Kidney epithelial cell (primary cell): ENCODE measurements at regions not wholly inside any gene's neighbourhood (a gene's known extent, or its start where the extent isn't known, plus 50 kb on each side); places are given as distances from the start of the nearest gene placed in this dataset.

Experiments
- DNase-seq: peaks from one replicate; pipeline ENCODE4 v3.0.0-alpha.2; 2010; ENCODE audit warnings: low read depth
- H3K27me3 ChIP-seq: 2 replicates; pipeline ENCODE4 v1.6.0; 2011; ENCODE audit warnings: low read length; ENCODE audit not compliant: control insufficient read depth, insufficient read depth
- H3K36me3 ChIP-seq: 2 replicates; pipeline ENCODE4 v1.5.1; 2011; ENCODE audit warnings: low read length; ENCODE audit not compliant: control insufficient read depth, insufficient read depth
- H3K4me3 ChIP-seq: 2 replicates; pipeline ENCODE4 v1.5.1; 2011; ENCODE audit warnings: low read depth, mild to moderate bottlenecking, control low read depth, low read length
- CTCF ChIP-seq: IDR thresholded peaks from 2 replicates; pipeline ENCODE4 v1.5.1; 2011; ENCODE audit warnings: mild to moderate bottlenecking, moderate library complexity, low read length, control low read depth, inconsistent platforms; ENCODE audit not compliant: insufficient read depth, poor library complexity, severe bottlenecking

GRCh38 chr1:56188855-56189254, 390.5 kb downstream of the PLPP3 start:
- Histone ChIP-seq H3K36me3 (no peaks in the 10 kb centered on the region), H3K4me3 (no peak overlapping the region), H3K27me3 (no peaks in the 10 kb centered on the region)
- no peak for TF ChIP-seq CTCF
- DNase-seq: no peak

GRCh38 chr1:56188221-56188620, 391.1 kb downstream of the PLPP3 start:
- H3K36me3 ChIP-seq: no peaks in the 10 kb centered on the region
- DNase-seq: no peak
- no peaks in the 10 kb centered on the region for H3K27me3 ChIP-seq
- no peak for TF ChIP-seq CTCF
- no peak overlapping the region for H3K4me3 ChIP-seq

DNA sequence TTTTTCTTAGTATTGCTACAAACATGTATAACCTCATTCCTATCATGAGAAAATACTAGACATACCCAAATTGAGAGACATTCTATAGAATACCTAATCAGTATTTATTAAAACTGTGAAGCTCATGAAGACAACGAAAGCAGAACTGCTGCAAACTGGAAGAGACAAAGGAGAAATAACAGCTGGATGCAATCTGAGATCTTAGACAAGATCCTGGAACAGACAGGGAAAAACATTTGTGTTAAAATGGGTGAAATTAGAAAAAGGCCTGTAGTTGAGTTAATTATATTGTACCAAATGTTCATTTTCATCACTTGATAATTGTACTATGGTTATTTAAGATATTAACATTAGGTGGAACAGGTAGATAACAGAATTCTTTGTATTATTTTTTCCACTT, 392.0 kb downstream of the PLPP3 start:
- TF ChIP-seq CTCF: no peak
- Histone ChIP-seq H3K27me3 (no peaks in the 10 kb centered on the region), H3K36me3 (no peaks in the 10 kb centered on the region), H3K4me3 (no peak overlapping the region)
- DNase-seq: no peak

DNA sequence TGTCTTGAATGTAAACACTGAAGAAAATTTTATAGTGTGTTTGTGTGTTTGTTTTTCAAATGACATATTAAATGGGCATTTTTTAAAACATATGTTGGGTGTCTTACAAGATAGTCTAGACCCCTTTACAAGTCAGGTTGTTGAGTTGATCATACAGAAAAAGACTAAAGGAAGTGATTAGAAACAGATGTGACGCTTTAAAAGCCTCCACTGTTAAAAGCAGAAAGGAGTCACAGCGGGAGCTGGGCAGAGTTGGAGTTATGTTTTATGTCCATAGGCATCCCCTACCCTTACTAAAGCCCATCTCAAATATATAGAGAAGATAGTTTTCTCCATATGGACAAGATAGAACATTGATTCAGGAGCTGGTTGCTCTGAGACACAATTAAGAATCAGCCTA, 393.9 kb downstream of the PLPP3 start:
- no peak for DNase-seq
- Histone ChIP-seq H3K27me3 (no peaks in the 10 kb centered on the region), H3K36me3 (no peaks in the 10 kb centered on the region), H3K4me3 (no peak overlapping the region)
- no peak for TF ChIP-seq CTCF

- Histone ChIP-seq H3K4me3 (no peak overlapping the region), H3K36me3 (no peaks in the 10 kb centered on the region), H3K27me3 (no peaks in the 10 kb centered on the region)
- DNase-seq: no peak
- TF ChIP-seq CTCF: no peak
These were observed 396.2 kb downstream of the PLPP3 start for GRCh38 chr1:56183151-56183550.

- H3K4me3 ChIP-seq: no peak overlapping the region
- no peaks in the 10 kb centered on the region for H3K27me3 ChIP-seq
- TF ChIP-seq CTCF: no peak
- no peaks in the 10 kb centered on the region for H3K36me3 ChIP-seq
- DNase-seq: no peak
These were observed 398.7 kb downstream of the PLPP3 start for GRCh38 chr1:56180520-56181190.
